ENCODE measurements at regions not wholly inside any gene's neighbourhood (a gene's known extent, or its start where the extent isn't known, plus 50 kb on each side); places are given as distances from the start of the nearest gene placed in this dataset.

GRCh38 chr15:98286200-98286599 is 325.7 kb downstream of the ARRDC4 start:
- POLR2A ChIA-PET: no interaction called here
- no peak for DNase-seq (ENCODE audit: extremely low spot score)
- CTCF ChIA-PET: no interaction called here
- TF ChIP-seq, protein P1, sequence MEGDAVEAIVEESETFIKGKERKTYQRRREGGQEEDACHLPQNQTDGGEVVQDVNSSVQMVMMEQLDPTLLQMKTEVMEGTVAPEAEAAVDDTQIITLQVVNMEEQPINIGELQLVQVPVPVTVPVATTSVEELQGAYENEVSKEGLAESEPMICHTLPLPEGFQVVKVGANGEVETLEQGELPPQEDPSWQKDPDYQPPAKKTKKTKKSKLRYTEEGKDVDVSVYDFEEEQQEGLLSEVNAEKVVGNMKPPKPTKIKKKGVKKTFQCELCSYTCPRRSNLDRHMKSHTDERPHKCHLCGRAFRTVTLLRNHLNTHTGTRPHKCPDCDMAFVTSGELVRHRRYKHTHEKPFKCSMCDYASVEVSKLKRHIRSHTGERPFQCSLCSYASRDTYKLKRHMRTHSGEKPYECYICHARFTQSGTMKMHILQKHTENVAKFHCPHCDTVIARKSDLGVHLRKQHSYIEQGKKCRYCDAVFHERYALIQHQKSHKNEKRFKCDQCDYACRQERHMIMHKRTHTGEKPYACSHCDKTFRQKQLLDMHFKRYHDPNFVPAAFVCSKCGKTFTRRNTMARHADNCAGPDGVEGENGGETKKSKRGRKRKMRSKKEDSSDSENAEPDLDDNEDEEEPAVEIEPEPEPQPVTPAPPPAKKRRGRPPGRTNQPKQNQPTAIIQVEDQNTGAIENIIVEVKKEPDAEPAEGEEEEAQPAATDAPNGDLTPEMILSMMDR (IDR thresholded peaks at IDR 0.05; ENCODE audit: control extremely low read depth, extremely low read depth, low read depth, missing control alignments): no peak

DNA sequence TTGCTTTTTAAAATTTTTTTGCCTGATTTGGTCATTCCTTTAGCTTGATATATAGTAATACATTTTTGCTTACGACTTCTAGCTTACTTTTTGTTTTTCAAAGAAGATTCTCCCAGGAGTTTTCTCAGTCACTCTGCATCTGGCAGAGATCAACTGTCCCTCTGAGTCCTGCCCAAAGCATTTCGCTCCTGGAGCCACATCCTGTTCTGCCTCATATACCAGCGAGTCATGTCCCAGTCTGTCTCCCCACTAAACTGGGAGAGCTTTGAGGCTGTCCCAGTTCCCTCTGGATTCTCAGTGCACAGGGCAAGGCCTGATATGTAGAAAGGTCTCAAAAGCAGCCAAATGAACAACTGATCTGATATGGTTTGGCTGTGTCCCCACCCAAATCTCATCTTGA is 326.3 kb downstream of the ARRDC4 start:
- no peak for DNase-seq (ENCODE audit: extremely low spot score)
- ChIA-PET POLR2A (no interaction called here), CTCF (no interaction called here)
- TF ChIP-seq, protein P1 (IDR thresholded peaks at IDR 0.05; ENCODE audit: control extremely low read depth, extremely low read depth, low read depth, missing control alignments): no peak

DNA sequence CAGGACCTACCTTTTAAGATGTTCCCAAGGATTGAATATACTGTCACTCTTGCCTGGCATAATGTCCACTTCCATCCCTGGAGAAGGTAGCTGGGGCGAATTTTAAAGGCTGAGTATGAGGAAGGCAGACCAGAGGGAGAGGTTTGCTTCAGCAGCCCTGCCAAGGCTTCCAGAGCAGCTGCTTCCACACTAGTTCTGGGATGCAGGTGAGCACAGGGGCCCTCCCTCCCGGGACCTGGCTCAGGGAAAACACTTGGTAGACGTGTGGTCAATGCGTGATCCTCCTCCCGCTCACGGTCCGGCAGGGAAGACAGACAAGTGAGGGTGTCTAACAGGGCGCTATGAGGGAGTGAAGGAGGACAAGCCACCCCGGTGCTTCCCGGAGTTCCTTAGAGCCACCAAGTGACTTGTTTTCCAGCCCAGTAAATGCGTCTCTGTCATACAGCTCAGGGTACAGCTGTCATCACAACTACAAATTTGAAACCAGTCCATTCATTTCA is 327.6 kb downstream of the ARRDC4 start:
- TF ChIP-seq, protein P1 (IDR thresholded peaks at IDR 0.05; ENCODE audit: control extremely low read depth, extremely low read depth, low read depth, missing control alignments): no peak
- no peak for DNase-seq (ENCODE audit: extremely low spot score)
- CTCF ChIA-PET: no interaction called here
- POLR2A ChIA-PET: no interaction called here

GRCh38 chr15:98289747-98290146 is 329.2 kb downstream of the ARRDC4 start:
- no peak for DNase-seq (ENCODE audit: extremely low spot score)
- CTCF ChIA-PET: interaction anchor here (2.0 kb wide), 1 partner anchor 22 kb away, joined by 5 read pairs; no protein-coding TSS in a partner anchor
- TF ChIP-seq, protein P1 (IDR thresholded peaks at IDR 0.05; ENCODE audit: control extremely low read depth, extremely low read depth, low read depth, missing control alignments): no peak
- POLR2A ChIA-PET: no interaction called here

DNA sequence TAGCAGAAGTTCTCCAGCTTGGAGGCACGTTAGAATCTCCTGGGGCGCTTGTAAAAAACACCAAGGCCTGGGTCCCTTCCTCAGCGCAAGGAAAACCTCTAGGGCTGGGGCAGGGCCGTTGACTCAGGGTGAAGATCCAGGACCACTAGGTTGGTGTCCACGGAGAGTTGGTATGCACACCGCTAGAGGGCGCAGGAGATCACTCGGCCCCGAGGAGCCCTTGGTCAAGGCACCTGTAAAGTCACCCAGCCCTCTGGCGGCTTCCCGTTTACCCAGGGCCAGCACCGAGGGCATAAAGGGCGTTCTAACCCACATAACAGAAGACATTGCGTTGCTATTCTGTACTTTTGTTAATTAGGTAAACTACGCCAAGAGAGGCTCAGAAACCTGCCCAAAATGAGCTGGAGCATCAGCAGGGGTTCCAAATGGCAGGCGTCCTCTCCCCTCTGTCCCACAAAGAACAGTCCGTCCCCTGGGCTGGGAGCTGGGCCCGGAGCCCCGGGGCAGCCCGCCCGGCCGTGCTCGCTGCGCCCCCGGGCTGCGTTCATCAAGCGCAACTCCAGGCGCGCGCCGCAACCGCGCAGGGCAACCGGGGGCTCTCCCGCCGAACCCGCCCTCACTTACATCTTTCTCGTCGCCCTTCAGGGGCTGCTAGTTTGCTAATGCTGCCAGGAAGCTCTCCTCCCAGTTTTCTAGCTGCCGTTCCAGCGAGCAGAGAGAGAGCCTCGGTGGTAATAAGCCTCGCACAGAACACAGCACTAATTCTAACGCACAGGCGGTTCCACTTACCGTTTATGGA is 332.1 kb downstream of the ARRDC4 start:
- CTCF ChIA-PET: interaction anchor here (0.7 to 2.0 kb wide), 8 partner anchors 8 to 151 kb away, joined by 3 to 7 read pairs (median 4); no protein-coding TSS in a partner anchor

GRCh38 chr15:98294126-98294525 is 333.6 kb downstream of the ARRDC4 start:
- CTCF ChIA-PET: interaction anchor here (0.7 to 1.7 kb wide), 2 partner anchors 18 to 385 kb away, joined by 3 to 6 read pairs; no protein-coding TSS in a partner anchor
- POLR2A ChIA-PET: no interaction called here
- DNase-seq (ENCODE audit: extremely low spot score): no peak
- TF ChIP-seq, protein P1 (IDR thresholded peaks at IDR 0.05; ENCODE audit: control extremely low read depth, extremely low read depth, low read depth, missing control alignments): no peak

More for the DNA sequence above, 332.1 kb downstream of the ARRDC4 start:
- TF ChIP-seq, protein P1 (IDR thresholded peaks at IDR 0.05; ENCODE audit: control extremely low read depth, extremely low read depth, low read depth, missing control alignments): peak; percentile 60
- POLR2A ChIA-PET: no interaction called here
- peak; percentile 64 for DNase-seq (ENCODE audit: extremely low spot score)

Measured in GM10248 (cell line).